ENCODE measurements at regions not wholly inside any gene's neighbourhood (a gene's known extent, or its start where the extent isn't known, plus 50 kb on each side); places are given as distances from the start of the nearest gene placed in this dataset.

- TF ChIP-seq CTCF (IDR thresholded peaks at IDR 0.05 in 2 of 3, conservative IDR thresholded peaks at IDR 0.05 in 1 of 3; ENCODE audit: borderline replicate concordance in 1 of 3, insufficient read depth in 1 of 3, low read depth in 2 of 3, low read length in 2 of 3) (no peak), CEBPB (IDR thresholded peaks at IDR 0.05; ENCODE audit: low read depth) (no peak), POLR2A (IDR thresholded peaks at IDR 0.05; ENCODE audit: borderline replicate concordance, extremely low read depth, insufficient read depth, insufficient read length) (no peak), POLR2AphosphoS5 (IDR thresholded peaks at IDR 0.05; ENCODE audit: low read depth, low read length) (no peak), ELF1 (IDR thresholded peaks at IDR 0.05; ENCODE audit: borderline replicate concordance, low read depth) (no peak), ATF3 (IDR thresholded peaks at IDR 0.05) (no peak), SP1 (IDR thresholded peaks at IDR 0.05; ENCODE audit: low read depth) (no peak), REST (IDR thresholded peaks at IDR 0.05; ENCODE audit: low read depth) (no peak), RAD21 (IDR thresholded peaks at IDR 0.05; ENCODE audit: low read depth) (no peak), MAX (IDR thresholded peaks at IDR 0.05) (no peak), SIN3A (IDR thresholded peaks at IDR 0.05; ENCODE audit: low read depth) (no peak), EZH2phosphoT487 (IDR thresholded peaks at IDR 0.05; ENCODE audit: borderline replicate concordance) (no peak), ZBTB33 (IDR thresholded peaks at IDR 0.05; ENCODE audit: extremely low read depth, insufficient replicate concordance, low read length) (no peak), EZH2 (IDR thresholded peaks at IDR 0.05) (no peak)
These were observed 57.3 kb upstream of the MYRIP start for GRCh38 chr3:39752019-39752637.

All from HCT116 (cell line).